GM03348 (cell line): ENCODE measurements at regions not wholly inside any gene's neighbourhood (a gene's known extent, or its start where the extent isn't known, plus 50 kb on each side); places are given as distances from the start of the nearest gene placed in this dataset.
"Not testable (repeated sequence)": the region's sequence is repeated elsewhere in the genome, so short reads cannot be mapped to it uniquely, and the experiment has no call there.

Source experiments
- DNase-seq: peaks from one replicate; pipeline ENCODE4 v3.0.0; 2012; ENCODE audit warnings: low spot score

DNA sequence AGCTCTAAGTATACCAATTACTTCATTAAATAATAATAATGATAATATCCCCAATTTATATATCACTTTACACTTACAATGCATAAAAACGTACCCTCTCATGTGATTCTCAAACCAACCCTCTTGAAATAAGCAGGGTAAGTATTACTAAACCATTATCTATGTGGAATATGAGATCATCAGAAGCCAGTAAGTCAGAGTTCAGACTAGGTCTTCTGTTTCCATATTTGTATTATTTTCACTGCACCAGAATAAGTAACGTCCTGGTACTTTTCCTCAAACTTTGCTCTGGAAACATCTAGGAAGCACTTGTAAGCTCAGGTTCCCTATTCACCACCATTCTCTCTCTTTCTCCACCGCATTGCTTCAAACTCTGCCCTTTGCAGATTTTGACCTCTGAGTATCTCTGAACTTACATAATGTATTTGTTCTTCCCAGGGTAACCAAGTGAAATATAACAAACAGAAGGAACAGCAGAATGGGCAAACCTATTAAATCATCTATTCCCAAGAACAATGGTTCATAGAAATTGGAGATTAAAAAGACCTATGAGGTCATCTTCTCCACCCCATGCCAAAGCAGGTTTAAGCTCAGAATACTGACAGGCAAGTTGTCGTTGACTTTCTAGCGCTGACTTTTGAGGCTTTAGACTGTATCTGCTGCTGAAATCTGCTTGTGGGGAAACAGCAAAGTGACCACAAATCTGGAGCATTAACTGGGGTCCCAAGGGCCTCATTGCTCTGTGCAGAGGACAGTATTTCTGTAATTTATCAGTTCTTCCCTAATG lies 161.3 kb upstream of the FAR2 start:
- no peak for DNase-seq

GRCh38 chr12:28988325-28988704 lies 160.8 kb upstream of the FAR2 start:
- DNase-seq = no peak

GRCh38 chr12:28991626-28992025 lies 157.5 kb upstream of the FAR2 start:
- no peak for DNase-seq

- no peak for DNase-seq
These were observed 155.4 kb upstream of the FAR2 start for GRCh38 chr12:28993720-28994119.

- no peak for DNase-seq
These were observed 154.8 kb upstream of the FAR2 start for GRCh38 chr12:28994179-28994715.

- DNase-seq = no peak
These were observed 152.4 kb upstream of the FAR2 start for GRCh38 chr12:28996688-28997087.

GRCh38 chr12:28998662-28999120 lies 150.4 kb upstream of the FAR2 start:
- peak; percentile 61 for DNase-seq

- DNase-seq = no peak
These were observed 144.8 kb upstream of the FAR2 start for GRCh38 chr12:29004066-29004935.

DNA sequence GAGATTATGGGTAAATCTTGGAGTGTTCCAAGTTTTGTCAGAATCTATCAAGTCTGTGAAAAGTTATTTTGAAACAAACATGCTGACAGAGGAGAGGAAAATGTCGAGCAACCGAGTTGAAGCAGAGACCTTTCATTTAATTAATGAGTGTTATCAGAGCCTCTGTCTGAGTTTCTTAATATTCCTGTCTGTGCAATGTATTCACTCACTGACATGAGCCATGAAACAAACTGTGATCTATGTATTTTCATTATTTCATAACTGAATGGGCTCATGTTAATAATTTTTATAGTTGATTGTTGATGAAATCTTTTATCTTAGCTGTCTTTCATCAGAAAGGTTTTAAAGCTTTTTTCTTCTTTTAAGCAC lies 144.2 kb upstream of the FAR2 start:
- no peak for DNase-seq

GRCh38 chr12:29008786-29009185 lies 140.3 kb upstream of the FAR2 start:
- DNase-seq = no peak

- DNase-seq = no peak
These were observed 136.4 kb upstream of the FAR2 start for GRCh38 chr12:29012673-29013072.

GRCh38 chr12:29017532-29017931 lies 131.5 kb upstream of the FAR2 start:
- not testable (repeated sequence) for DNase-seq

- no peak for DNase-seq
These were observed 125.5 kb upstream of the FAR2 start for GRCh38 chr12:29023436-29024076.

- no peak for DNase-seq
These were observed 125.0 kb upstream of the FAR2 start for GRCh38 chr12:29024117-29024516.

- DNase-seq = no peak
These were observed 123.1 kb upstream of the FAR2 start for GRCh38 chr12:29025937-29026336.

DNA sequence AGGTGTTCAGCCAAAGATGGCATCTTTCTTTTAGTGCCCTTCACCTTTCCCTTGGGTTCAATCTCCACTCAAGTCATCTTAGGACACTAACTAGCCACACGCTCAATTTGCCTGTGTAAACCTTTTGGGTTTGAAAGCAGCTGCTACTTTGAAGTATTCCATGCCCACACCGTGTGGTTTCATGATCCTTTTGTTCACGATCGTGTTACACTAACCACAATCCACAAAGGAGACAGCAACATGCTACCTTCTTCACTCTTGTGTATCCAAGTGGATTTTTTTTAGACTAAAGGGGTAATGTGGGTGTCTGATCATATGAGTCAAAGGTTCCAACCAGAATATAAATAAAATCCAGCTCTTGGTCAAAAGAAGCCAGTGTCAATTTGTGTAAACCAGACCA lies 122.7 kb upstream of the FAR2 start:
- DNase-seq = no peak

- DNase-seq = not testable (repeated sequence)
These were observed 119.6 kb upstream of the FAR2 start for GRCh38 chr12:29029484-29029883.

DNA sequence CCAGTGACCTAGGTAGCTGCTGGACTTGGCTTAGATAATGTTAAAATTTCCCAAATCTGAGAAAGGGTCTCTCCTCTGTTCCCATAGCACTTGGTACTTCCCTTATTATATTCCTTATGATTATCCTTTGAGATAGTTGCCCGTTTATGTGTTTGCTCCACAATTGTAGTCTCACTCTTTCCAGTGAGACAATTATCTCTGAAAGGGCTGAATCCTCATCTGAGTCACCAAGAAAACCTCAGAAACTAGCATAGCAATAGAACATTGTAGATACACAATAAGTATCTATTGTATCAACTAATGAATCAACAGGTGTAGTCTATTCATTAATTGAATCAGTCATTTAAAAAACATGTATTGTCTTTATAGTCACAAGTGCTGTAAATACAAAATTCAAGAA lies 119.1 kb upstream of the FAR2 start:
- no peak for DNase-seq

GRCh38 chr12:29032446-29032845 lies 116.6 kb upstream of the FAR2 start:
- no peak for DNase-seq

DNA sequence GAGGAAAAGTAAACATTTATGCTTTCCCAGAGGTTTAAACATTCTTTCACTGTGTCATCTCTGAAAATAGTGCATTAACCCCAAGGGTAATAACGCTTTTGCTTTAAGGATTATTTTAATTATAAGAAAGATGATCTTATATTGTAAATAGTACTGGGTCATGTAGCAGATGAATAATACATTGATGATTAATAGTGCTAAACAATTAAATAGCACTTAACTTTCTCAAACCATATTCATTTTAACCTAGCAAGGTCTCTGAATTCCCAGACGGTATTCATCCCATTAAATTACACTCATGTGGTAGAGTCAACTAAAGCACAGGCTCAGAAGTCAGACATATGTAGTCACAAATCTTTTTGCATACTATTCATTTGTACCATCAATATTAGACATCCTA lies 115.6 kb upstream of the FAR2 start:
- no peak for DNase-seq

- no peak for DNase-seq
These were observed 114.0 kb upstream of the FAR2 start for GRCh38 chr12:29035112-29035511.

- DNase-seq = peak; percentile 69
These were observed 110.1 kb upstream of the FAR2 start for GRCh38 chr12:29039013-29039412.

GRCh38 chr12:29041621-29042020 lies 107.5 kb upstream of the FAR2 start:
- DNase-seq = peak; percentile 59
